Neutrophil (primary cell): ENCODE measurements at regions not wholly inside any gene's neighbourhood (a gene's known extent, or its start where the extent isn't known, plus 50 kb on each side); places are given as distances from the start of the nearest gene placed in this dataset.

Experiments used
- H3K27ac ChIP-seq: fragments of 200-600 bp; sonication (generic); 2 replicates; pipeline ENCODE4 v1.5.1; 2016; ENCODE audit warnings: mild to moderate bottlenecking, moderate library complexity
- H3K27me3 ChIP-seq: fragments of 200-600 bp; sonication (generic); 2 replicates; pipeline ENCODE4 v1.6.0; 2016; ENCODE audit warnings: mild to moderate bottlenecking
- H3K36me3 ChIP-seq: fragments of 200-600 bp; sonication (generic); 2 replicates; pipeline ENCODE4 v1.5.1; 2017
- H3K4me1 ChIP-seq, 2 experiments: fragments of 200-600 bp in 1 of 2; sonication (generic) in 1 of 2; 1 replicate in 1 of 2; 2 replicates in 1 of 2; pipeline versions ENCODE4 v1.5.1 to v1.6.1; 2013 to 2016; ENCODE audit warnings: low read depth in 1 of 2, low read length in 1 of 2, mild to moderate bottlenecking in 1 of 2, moderate library complexity in 1 of 2; ENCODE audit not compliant: control insufficient read depth in 1 of 2, insufficient read depth in 1 of 2
- H3K4me3 ChIP-seq, 2 experiments: fragments of 200-600 bp in 1 of 2; sonication (generic) in 1 of 2; 1 replicate in 1 of 2; 2 replicates in 1 of 2; pipeline ENCODE4 v1.5.1; 2013 to 2016; ENCODE audit warnings: low read depth in 1 of 2, low read length in 1 of 2, mild to moderate bottlenecking in 1 of 2, moderate library complexity in 1 of 2
- H3K9me3 ChIP-seq: fragments of 200-600 bp; sonication (generic); 2 replicates; pipeline ENCODE4 v1.5.1; 2016
- CTCF ChIP-seq: fragments of 200-600 bp; sonication (generic); IDR thresholded peaks from 2 replicates; pipeline ENCODE4 v1.5.1; 2016; ENCODE audit warnings: antibody characterized with exemption

DNA sequence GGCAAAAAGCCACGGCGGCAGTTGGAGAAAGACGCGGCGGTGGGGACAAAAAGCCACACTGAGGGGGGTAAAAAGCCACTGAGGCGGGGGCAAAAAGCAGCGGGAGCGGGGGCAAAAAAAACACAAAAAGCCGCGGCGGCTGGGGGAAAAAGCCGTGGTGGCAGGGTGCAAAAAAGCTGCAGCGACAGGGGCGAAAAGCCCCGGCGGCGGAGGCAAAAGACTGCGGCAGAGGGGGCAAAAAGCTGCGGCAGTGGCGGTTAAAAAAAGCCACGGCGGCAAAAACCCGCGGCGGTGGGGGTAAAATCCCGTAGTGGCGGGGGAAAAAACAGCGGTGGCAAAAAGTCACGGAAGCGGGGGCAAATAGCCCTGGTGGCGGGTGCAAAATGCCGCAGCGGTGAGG is 527.3 kb downstream of the ZNF33B start:
- TF ChIP-seq CTCF = no peak
- H3K36me3 ChIP-seq = no peaks in the 10 kb centered on the region
- H3K27ac ChIP-seq = no peak overlapping the region
- H3K9me3 ChIP-seq = no peaks in the 10 kb centered on the region
- no peak overlapping the region for H3K4me3 ChIP-seq
- no peaks in the 10 kb centered on the region for H3K27me3 ChIP-seq
- H3K4me1 ChIP-seq = no peaks in the 10 kb centered on the region
